ENCODE measurements at regions not wholly inside any gene's neighbourhood (a gene's known extent, or its start where the extent isn't known, plus 50 kb on each side); places are given as distances from the start of the nearest gene placed in this dataset.

DNA sequence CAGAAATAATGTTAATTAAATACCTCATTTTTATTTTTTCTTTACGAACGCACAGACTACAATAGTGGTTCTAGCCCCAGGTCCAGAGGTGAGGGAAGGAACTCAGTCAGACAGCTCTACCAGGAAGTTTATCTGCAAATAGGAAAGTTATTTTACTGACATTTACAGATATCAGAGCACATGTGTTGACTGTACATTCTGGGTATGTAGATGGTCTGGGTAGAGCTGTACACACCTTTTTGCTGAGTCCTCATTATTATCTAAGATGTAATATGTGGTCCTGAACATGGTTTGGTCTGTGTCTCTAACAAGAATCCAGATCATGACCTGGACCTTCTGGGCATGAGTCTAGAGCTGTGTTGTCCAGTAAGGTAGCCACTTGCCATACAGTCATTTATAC lies 74.6 kb upstream of the KIF5B start:
- TF ChIP-seq, protein P1, sequence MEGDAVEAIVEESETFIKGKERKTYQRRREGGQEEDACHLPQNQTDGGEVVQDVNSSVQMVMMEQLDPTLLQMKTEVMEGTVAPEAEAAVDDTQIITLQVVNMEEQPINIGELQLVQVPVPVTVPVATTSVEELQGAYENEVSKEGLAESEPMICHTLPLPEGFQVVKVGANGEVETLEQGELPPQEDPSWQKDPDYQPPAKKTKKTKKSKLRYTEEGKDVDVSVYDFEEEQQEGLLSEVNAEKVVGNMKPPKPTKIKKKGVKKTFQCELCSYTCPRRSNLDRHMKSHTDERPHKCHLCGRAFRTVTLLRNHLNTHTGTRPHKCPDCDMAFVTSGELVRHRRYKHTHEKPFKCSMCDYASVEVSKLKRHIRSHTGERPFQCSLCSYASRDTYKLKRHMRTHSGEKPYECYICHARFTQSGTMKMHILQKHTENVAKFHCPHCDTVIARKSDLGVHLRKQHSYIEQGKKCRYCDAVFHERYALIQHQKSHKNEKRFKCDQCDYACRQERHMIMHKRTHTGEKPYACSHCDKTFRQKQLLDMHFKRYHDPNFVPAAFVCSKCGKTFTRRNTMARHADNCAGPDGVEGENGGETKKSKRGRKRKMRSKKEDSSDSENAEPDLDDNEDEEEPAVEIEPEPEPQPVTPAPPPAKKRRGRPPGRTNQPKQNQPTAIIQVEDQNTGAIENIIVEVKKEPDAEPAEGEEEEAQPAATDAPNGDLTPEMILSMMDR (conservative IDR thresholded peaks at IDR 0.05; ENCODE audit: low read length): no peak
- TF ChIP-seq EZH2phosphoT487 (IDR thresholded peaks at IDR 0.05; ENCODE audit: borderline replicate concordance): no peak

Measured in Loucy (cell line).